GM18502 (cell line): ENCODE measurements at regions not wholly inside any gene's neighbourhood (a gene's known extent, or its start where the extent isn't known, plus 50 kb on each side); places are given as distances from the start of the nearest gene placed in this dataset.
"Not testable (repeated sequence)": the region's sequence is repeated elsewhere in the genome, so short reads cannot be mapped to it uniquely, and the experiment has no call there.

Experiments used
- ATAC-seq: cut with Tn5 transposase; IDR thresholded peaks from one replicate; pipeline ENCODE4 v1.9.1; 2021; ENCODE audit warnings: mild to moderate bottlenecking; ENCODE audit not compliant: unreplicated experiment, poor library complexity

DNA sequence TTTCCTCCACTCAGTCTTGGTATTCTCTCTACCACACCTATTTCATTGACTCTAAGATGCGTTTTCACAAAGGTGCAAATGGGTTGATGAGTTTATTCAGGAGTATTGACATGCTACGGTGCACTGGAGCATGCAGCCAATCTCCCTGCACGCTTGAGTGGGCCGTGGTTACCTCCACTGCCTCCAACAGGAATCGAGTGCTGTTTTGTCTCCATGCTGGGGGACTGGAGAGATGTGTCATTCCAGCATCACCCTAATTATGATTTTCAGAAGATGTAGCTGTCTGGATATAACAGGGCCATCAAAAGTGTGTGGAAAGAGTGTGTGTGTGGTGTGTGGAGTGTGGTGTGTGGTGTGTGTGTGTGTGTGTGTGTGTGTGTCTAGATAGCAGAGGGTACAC, 351.6 kb upstream of the ZFHX3 start:
- ATAC-seq, result no peak

DNA sequence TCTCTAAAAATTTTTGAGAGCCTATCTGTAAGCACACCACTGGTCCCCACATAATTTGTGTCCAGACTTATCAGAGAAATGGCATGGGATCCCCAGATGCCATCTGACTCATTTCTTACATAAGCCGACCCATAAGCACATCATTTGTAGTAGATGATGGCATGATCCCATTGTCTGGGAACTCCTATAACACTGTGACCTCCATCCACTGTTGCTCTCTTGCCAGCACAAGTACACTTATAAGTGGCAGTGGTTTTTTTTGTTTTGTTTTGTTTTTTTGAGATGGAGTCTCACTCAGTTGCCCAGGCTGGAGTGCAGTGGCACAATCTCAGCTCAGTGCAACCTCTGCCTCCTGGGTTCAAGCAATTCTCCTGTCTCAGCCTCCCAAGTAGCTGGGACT, 350.7 kb upstream of the ZFHX3 start:
- not testable (repeated sequence) for ATAC-seq

DNA sequence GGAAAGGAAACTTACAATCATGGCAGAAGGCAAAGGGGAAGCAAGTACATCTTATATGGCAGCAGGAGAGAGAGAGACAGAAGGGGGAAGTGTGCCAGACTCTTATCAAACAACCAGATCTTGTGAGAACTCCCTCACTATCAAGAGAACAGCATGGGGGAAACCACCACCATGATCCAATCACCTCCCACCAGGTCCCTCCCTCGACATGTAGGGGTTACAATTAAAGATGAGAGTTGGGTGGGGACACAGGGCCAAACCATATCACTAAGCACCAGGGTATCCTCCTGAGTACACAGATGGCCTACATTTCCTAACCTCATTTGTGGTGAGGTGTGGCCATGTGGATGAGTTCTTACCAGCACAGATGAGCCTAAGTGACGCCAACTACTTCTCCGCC, 348.6 kb upstream of the ZFHX3 start:
- no peak for ATAC-seq

DNA sequence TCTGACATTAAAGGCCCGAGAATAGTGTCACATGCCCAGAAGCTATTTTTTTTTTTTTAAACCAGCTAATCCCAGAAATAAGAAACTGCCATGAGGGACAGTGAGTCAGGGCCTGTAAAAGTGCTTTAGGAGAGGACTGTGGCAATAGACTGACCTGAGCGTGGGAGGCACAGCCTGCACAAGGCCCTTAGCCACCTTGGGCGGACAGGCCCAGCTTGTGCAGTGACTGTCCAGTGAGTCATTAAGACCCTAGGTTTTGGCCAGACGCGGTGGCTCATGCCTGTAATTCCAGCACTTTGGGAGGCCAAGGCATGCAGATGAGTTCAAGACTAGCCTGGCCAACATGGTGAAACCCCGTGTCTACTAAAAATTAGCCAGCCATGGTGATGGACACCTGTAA, 343.0 kb upstream of the ZFHX3 start:
- ATAC-seq, result no peak

DNA sequence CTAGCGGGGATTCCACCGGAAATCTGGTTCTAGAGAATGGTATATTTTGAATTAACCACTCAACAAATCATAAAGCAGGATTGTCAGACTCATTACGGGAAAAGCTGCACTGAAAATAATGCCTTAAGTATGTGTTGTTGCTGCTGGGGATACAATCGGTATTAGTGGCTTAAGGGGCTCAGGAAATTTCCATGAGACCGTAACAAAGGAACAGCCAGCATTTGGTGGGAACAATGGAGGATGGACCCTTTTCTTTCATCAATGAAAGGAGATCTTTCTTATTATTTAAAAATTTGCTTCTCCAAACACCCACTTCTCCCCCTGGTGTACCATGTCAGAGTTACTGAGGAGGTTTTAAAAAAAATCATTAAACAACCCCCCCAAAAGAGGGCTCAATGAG, 342.6 kb upstream of the ZFHX3 start:
- no peak for ATAC-seq

DNA sequence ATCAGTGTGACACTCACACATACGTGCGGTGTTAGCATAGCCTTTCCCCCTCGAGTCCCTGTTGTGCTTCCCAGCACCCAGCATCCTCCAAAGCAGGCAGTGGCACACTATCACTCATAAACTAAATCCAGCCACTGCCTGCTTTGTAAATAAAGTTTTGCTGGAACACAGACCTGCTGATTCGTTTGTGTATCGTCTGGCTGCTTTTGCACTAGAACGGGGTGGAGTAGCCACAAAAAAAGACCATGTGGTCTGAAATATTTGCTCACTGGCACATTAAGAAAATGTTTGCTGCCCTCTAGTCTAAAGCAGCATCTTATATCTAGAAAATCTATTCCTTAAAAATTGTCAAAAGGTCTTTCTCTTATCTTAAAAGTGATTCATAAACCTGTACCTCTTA, 341.2 kb upstream of the ZFHX3 start:
- no peak for ATAC-seq

DNA sequence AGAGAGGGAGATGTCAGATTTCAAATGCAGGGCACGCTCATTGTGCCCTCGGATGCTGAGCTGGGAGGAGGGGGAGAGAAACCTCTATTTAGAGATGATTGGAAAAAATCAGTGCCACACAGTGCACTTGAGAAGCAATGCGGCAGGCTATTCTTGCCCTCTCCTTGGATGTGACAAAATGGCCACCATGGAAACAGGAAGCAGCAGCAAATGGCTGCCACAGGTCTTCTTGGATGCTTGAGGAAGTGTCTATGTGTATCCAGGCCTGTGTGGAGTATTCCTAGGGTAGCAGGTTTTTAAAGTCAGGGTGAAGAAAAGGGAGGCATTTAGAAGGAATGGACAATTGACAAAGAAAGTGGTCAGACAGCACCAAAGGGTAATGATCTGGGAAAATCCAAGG, 340.1 kb upstream of the ZFHX3 start:
- ATAC-seq, result no peak

DNA sequence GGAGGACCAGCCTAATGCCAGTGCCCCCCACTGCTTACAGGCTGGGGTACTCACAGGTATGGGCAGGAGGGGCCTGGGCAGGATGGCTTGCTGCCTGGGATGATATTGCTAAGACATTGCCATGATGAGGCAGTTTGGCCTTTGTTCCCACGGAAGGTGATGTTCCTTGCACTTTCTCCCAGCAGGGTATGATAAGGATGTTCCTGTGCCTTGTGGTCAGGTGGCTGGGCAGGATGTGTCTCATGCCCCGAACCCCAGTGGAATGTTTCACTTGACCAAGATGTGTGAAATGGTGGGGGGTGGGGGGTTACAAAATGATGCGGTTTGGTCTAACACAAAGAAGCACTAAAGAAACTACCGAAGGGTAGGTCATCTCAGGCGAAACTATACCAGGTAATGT, 337.8 kb upstream of the ZFHX3 start:
- ATAC-seq, result no peak

DNA sequence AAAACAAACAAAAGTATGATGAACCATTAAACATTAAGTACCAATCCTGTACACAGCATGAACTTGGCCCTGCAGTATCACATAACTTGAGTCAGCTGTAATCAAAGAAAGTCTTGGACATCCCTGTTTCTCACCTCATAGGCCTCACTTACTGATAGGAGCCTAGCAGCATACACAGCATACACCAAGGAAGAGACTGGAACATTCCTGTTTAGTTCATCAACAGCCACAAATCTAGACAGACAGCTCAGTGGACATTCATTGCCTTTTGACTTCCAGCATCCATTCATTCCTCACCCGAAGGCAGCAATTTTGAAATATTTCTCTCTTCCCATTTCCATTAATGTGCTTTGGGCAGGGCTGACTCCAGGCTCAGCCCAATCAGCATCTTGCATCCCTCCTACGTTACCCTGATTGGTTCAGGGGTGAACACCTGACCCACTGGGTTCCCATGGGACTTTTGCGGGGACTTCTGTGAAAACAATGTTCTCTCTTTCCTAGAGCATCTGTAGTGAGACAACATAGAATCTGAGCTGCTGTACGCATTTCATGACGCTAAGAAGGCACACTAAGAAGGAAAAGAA, 336.7 kb upstream of the ZFHX3 start:
- no peak for ATAC-seq

DNA sequence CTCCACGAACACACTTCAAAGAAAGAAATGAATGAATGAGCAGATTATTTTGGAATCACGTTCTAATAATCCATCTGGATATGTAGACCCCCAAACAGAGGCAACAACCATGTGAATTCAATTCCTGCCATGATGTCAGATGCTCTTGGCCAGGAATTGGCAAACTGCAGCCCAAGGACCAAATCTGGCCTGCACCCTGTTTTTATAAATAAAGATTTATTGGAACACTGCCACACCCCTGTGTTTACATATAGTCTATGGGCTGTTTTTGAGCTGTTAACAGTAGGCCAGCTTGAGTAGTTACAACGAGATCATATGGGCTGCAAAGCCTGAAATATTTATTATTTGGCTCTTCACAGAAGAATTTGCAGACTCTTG, 336.0 kb upstream of the ZFHX3 start:
- ATAC-seq, result no peak

DNA sequence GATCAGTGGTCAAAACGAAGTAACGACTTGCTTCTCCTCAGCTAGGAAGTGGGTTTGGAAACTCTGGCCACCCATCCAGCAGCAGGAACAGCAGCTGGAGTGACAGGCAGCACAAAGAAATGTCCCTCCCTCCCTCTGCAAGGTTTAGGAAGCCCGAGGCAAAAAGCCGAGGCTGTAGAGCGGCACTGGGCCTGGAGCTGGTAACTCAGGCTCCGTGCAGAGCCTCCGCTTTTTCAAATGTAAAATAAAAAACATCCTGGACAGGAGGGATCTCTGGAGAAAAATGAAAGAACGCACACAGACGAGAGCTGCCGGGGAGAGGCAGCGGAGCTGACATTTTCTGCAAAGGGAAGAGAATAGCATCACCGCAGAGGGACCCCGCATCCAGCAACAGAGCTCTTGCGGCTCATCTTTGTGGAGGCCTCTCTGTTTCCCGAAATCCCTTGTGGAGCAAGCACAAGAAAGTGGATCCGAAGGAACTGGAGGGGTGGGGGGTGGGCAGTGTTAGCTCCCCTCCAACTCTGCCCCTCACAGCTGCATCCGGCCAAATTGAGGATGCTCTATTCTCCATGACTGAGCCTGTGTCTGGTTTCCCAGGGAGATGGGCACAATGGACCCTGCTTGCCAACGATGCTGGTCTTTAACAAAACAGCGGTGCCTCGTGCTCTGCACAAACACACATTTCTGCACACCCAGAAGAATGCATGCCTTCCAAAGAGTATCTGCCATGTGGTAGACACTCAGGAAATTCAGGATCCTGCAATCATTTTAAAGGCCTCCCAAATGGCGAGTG, 335.5 kb upstream of the ZFHX3 start:
- ATAC-seq, result no peak

DNA sequence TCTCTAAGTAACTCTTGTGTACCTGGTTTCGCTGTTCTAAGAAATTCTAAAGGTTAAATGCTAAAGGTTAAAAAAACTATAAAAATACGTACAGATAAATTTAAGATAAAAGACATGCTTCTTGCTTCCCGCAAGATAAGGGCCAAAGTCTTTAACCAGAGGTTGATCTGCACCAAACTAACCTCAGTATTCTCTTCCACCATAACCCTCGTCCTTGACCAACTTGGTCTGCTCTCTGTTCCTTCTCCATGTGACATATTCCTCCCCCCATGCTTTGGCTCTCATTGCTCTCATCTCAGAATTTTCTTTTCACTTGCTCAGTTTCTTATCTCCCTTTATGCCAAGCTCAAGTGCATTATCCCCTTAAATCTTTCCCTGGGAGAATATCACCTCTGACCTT, 330.5 kb upstream of the ZFHX3 start:
- no peak for ATAC-seq

DNA sequence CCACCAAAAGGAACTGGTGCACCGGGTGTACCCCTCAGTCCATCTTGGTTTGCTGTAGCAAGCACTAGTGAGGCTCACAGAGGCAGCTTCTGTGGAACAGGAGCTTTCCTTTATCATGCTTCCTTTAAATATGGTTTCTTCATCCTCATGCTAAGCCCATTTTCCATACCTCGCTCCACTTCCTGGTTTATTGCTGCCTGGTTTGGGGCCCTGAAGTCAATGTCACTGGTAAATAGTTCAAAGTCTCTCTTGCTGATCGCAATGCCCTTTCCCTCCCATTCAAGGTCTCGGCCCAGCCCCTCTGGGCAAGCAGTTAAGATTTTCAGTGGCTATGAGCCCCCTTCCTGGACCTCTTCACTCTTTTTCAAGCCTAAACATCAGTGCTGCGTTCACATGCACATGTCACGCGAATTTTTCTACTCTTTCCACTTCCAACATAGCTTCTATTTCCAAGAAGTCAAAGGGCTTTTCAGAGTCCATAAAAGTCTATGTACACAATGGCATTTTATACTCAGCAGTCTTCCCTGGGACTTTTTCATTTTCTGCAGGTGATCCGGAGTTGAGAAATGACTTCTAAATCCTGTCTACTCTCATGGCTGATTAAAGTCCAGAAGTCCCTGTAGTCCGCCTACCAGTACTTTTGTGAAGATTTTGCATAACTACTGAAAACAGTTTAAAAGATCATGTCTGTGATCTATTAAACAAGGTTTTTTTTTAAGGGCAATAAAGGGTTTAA, 323.8 kb upstream of the ZFHX3 start:
- no peak for ATAC-seq

DNA sequence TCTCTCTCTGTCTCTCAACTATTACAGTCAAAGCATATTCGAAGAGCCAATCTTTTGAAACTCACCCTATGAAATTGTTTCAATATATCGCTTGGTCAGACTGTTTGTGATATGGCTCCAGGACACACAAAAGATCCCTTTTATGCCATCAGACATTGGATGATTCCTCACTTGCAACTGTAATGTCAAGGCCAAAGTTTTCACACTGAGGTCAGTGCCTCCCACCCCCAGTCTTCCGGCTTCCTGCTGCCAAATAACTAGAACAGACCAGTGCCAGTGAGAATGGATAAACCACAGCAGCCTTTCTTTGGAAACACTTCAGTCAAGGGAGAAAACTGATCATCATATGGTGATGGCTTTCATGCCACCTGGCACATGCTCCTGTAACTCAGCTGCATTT, 321.9 kb upstream of the ZFHX3 start:
- ATAC-seq, result no peak

DNA sequence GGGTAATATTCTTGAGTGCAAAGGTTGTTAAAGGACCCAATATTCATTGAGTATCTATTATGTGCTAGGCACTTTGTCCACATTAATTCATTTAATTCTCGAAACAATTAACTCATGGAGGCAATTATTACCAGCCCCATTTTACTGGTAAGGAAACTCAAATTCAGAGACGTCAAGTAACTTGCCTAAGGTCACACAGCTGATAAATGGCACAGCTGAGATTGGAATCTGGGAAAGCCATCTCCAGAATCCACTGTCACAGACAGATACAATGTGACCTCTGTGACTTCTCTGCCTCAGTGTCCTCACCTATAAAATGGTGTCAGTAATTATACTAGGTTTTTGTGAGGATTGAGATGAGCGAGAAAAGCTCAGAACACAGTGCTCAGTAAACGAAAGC, 320.8 kb upstream of the ZFHX3 start:
- ATAC-seq, result no peak

DNA sequence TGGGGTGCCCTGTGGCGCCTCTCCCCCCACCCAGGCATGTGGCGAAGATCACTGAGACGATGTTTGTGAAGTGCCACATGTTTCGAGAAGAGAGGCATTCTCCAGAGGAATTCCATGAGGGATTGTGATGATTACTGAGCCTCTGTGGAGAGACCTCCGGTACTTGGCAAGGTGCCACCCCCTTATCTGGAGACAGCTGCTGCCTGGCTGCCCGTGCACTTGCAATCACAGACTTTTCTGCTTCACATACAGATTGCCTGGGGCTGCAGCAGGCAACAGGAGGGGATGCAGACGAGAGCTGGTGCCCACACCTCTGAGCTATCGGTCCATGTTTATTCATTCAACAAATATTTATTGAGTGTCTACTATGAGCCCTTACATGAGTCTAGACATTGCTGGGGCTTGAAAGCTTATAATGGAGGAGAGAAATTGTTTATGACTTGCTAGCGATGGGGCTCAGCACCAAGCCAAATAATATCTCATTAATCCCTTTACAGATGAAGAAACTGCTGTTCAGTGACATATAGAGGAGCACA, 317.2 kb upstream of the ZFHX3 start:
- ATAC-seq, result no peak

DNA sequence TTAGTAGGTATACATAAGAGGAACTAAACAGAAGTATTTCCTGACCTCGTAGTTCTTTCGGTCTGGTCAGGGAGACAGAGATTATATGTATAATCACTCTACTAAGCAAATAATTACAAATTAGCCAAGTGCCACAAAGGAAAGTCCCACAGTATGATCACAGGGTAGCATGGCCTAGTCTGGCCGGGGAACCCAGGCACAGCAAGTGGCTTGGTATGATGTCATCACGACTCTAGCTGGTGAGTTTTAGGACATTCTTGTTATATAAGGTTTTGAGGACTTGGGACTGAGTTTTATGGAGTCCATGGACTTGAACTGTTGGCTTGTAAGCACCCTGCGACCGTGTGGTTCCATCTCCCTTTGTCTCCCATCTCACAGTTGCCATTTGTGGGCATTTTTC, 316.5 kb upstream of the ZFHX3 start:
- ATAC-seq, result no peak

DNA sequence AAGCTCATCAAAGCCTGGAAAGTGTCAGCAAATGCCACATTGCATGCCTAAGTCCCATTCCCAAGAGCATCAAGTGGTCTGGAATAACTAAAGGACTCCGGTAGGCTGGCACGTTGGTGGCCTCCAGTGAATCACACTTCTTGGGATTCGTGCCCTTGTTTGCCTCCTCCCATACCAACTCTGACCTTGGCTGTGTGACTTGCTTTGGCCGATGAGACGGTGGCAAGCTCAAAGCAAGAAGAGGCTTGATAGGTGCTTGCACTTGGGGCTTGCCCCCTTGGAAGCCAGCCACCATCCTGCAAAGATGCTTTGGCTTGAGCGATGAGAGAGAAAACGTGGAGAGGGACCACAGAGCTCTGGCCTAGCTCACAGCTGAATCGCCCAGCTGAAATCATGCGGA, 313.1 kb upstream of the ZFHX3 start:
- no peak for ATAC-seq

DNA sequence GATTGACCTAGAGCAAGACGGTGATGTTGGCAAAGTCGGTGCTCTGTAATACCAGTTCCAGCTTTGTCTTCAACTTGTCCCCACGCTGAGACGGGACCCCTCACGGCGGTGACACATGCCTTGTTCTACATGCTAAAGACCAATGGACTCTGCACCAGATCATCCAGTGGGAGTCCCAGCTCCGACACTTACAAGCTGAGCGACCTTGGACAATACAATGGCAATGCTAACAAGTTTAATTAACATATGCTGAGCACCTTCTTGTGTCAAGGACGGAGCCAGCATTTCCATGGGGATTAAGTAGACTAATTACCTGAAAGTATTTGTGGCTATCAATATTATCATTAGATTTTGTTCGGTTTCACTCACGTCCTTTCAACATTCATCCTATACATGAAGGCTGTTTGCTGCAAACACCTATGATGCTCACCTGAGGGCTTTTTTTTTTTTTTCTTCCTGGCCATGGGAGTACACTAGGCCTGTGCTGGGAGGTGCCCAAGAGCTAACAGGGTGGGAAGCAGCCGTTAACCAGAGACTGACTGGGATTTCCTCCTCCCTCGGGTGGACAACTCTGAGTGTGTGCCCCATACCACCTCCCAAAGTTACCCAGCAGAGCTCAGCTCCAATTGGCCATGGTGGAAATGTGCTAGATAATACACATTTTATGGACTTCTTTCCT, 308.6 kb upstream of the ZFHX3 start:
- ATAC-seq, result no peak

DNA sequence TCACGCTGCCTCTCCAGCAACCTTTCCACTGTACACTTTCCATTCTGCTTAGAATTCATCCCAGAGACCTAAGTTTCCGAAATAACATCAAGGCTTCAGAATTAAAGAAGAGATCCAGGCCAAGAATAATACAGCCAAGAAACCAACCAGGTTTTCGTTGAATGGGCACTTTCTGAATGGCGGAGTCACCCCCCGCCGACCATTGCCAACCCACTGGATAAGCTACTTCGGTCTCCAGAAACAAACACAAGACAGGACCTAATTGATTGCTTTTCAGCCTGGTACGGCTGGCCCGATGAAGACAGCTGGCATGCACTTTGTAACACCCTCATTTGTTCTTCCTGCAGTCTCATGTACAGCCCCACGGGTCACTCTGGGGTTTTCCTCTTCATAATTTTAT, 308.1 kb upstream of the ZFHX3 start:
- no peak for ATAC-seq

DNA sequence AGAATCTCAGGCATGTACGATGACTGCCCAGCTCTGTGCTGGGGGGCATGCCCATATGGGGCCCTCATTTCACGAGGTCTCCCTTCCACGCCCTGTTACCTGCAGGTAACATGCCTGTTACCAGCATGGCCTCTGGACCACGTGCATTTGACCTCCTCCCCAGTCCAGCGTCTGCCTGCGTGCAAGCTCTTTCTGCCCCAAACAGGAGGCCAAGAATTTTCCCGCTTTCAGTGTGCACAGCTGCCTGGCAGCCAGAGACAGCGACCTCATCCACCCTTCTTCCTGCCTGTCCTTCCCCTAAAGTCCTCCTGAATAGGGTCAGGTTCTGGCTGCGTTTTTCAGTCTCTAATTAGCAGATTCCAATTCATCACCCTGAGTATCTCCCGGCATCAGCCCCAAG, 306.5 kb upstream of the ZFHX3 start:
- ATAC-seq, result no peak
